IPS-18c (cell line): ENCODE measurements at regions not wholly inside any gene's neighbourhood (a gene's known extent, or its start where the extent isn't known, plus 50 kb on each side); places are given as distances from the start of the nearest gene placed in this dataset.
"Not testable (repeated sequence)": the region's sequence is repeated elsewhere in the genome, so short reads cannot be mapped to it uniquely, and the experiment has no call there.

Experiments
- H3K4me3 ChIP-seq: 2 replicates; pipeline ENCODE4 v1.7.0; 2013; ENCODE audit warnings: low read depth, mild to moderate bottlenecking, low read length, moderate library complexity; ENCODE audit not compliant: insufficient read depth
- H3K9me3 ChIP-seq: one replicate; pipeline ENCODE4 v1.6.1; 2013; ENCODE audit warnings: mild to moderate bottlenecking, low read length, moderate library complexity; ENCODE audit not compliant: control insufficient read depth, insufficient read depth

- no peak overlapping the region for H3K4me3 ChIP-seq
- peaks cover 5% of the 10 kb centered on the region for H3K9me3 ChIP-seq
These were observed 233.1 kb upstream of the FOXF1 start for GRCh38 chr16:86277221-86277620.

GRCh38 chr16:86277859-86278258 lies 232.5 kb upstream of the FOXF1 start:
- H3K4me3 ChIP-seq, H3K9me3 ChIP-seq: not testable (repeated sequence)

GRCh38 chr16:86281421-86281820 lies 228.9 kb upstream of the FOXF1 start:
- Histone ChIP-seq H3K9me3 (no peaks in the 10 kb centered on the region), H3K4me3 (no peak overlapping the region)

GRCh38 chr16:86283944-86284343 lies 226.4 kb upstream of the FOXF1 start:
- no peak overlapping the region for H3K4me3 ChIP-seq
- no peaks in the 10 kb centered on the region for H3K9me3 ChIP-seq

GRCh38 chr16:86285421-86285820 lies 224.9 kb upstream of the FOXF1 start:
- no peaks in the 10 kb centered on the region for H3K9me3 ChIP-seq
- no peak overlapping the region for H3K4me3 ChIP-seq

- H3K4me3 ChIP-seq = peak overlapping the region; percentile 62
- H3K9me3 ChIP-seq = no peaks in the 10 kb centered on the region
These were observed 224.1 kb upstream of the FOXF1 start for GRCh38 chr16:86285938-86286921.

- H3K9me3 ChIP-seq = no peaks in the 10 kb centered on the region
- peak overlapping the region; percentile 62 for H3K4me3 ChIP-seq
These were observed 223.2 kb upstream of the FOXF1 start for GRCh38 chr16:86286991-86287663.

GRCh38 chr16:86287664-86288201 lies 222.6 kb upstream of the FOXF1 start:
- Histone ChIP-seq H3K9me3 (no peaks in the 10 kb centered on the region), H3K4me3 (peak overlapping the region; percentile 62; the same call in 1 of the 2 replicates)

GRCh38 chr16:86288716-86289294 lies 221.5 kb upstream of the FOXF1 start:
- no peak overlapping the region for H3K4me3 ChIP-seq
- H3K9me3 ChIP-seq = no peaks in the 10 kb centered on the region

- H3K4me3 ChIP-seq = no peak overlapping the region
These were observed 221.0 kb upstream of the FOXF1 start for GRCh38 chr16:86289304-86289703.

GRCh38 chr16:86289907-86290306 lies 220.4 kb upstream of the FOXF1 start:
- H3K4me3 ChIP-seq = no peak overlapping the region

More at GRCh38 chr16:86289304-86289703, 221.0 kb upstream of the FOXF1 start:
- H3K9me3 ChIP-seq = no peaks in the 10 kb centered on the region

GRCh38 chr16:86291491-86291890 lies 218.8 kb upstream of the FOXF1 start:
- Histone ChIP-seq H3K9me3 (no peaks in the 10 kb centered on the region), H3K4me3 (no peak overlapping the region)

More at GRCh38 chr16:86289907-86290306, 220.4 kb upstream of the FOXF1 start:
- no peaks in the 10 kb centered on the region for H3K9me3 ChIP-seq

- Histone ChIP-seq H3K4me3 (no peak overlapping the region), H3K9me3 (no peaks in the 10 kb centered on the region)
These were observed 218.1 kb upstream of the FOXF1 start for GRCh38 chr16:86292171-86292775.

GRCh38 chr16:86292942-86293341 lies 217.4 kb upstream of the FOXF1 start:
- H3K4me3 ChIP-seq = no peak overlapping the region
- no peaks in the 10 kb centered on the region for H3K9me3 ChIP-seq

- Histone ChIP-seq H3K9me3 (no peaks in the 10 kb centered on the region), H3K4me3 (no peak overlapping the region)
These were observed 216.4 kb upstream of the FOXF1 start for GRCh38 chr16:86293906-86294305.

GRCh38 chr16:86294535-86295196 lies 215.7 kb upstream of the FOXF1 start:
- Histone ChIP-seq H3K4me3 (no peak overlapping the region), H3K9me3 (no peaks in the 10 kb centered on the region)

- Histone ChIP-seq H3K9me3 (no peaks in the 10 kb centered on the region), H3K4me3 (no peak overlapping the region)
These were observed 214.1 kb upstream of the FOXF1 start for GRCh38 chr16:86296256-86296655.
